ENCODE measurements at regions not wholly inside any gene's neighbourhood (a gene's known extent, or its start where the extent isn't known, plus 50 kb on each side); places are given as distances from the start of the nearest gene placed in this dataset.

DNA sequence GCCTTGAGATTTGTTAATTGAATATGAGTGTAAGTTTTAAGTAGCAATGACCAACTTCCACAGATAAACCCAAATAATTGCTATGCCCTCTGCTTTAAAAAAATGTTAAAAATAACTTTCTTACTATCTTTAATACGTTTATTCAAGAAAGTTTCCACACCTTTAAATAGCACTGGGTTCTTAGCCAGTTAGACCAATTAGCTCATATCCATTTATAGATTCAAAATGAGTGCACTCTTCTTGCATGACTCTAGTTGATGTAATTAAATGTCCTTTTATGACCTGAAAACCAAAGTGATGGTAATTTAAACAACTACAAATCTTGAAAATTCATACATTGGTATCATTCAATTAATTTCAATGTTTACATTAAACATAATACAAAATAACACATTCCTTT is 50.8 kb upstream of the CACNA2D1 start:
- no peak for DNase-seq

Data from anterior cingulate cortex (tissue), 58 donors.